Skeletal muscle tissue (tissue), 3 donors: ENCODE measurements at regions not wholly inside any gene's neighbourhood (a gene's known extent, or its start where the extent isn't known, plus 50 kb on each side); places are given as distances from the start of the nearest gene placed in this dataset.

ENCODE experiments used
- H3K27ac ChIP-seq: one replicate; pipeline ENCODE4 v1.7.0; 2013; ENCODE audit warnings: mild to moderate bottlenecking, low read depth, low read length, inconsistent platforms
- H3K27me3 ChIP-seq, 3 donors: one replicate each; pipeline ENCODE4 v1.7.0; 2013; ENCODE audit warnings: low read length in 3 of 3; ENCODE audit not compliant: control insufficient read depth in 3 of 3, insufficient read depth in 3 of 3
- H3K36me3 ChIP-seq, 3 donors: one replicate each; pipeline ENCODE4 v1.7.0; 2013; ENCODE audit warnings: low read length in 3 of 3; ENCODE audit not compliant: control insufficient read depth in 3 of 3, insufficient read depth in 3 of 3
- H3K4me1 ChIP-seq, 3 donors: one replicate each; pipeline ENCODE4 v1.7.0; 2013; ENCODE audit warnings: low read length in 3 of 3, mild to moderate bottlenecking in 3 of 3; ENCODE audit not compliant: control insufficient read depth in 3 of 3, insufficient read depth in 3 of 3
- H3K4me3 ChIP-seq, 3 donors: one replicate each; pipeline ENCODE4 v1.7.0; 2013; ENCODE audit warnings: low read length in 3 of 3
- H3K9ac ChIP-seq, 3 donors: one replicate each; pipeline ENCODE4 v1.7.0; 2013; ENCODE audit warnings: low read length in 3 of 3, mild to moderate bottlenecking in 3 of 3, moderate library complexity in 2 of 3, low read depth in 1 of 3
- H3K9me3 ChIP-seq, 3 donors: one replicate each; pipeline ENCODE4 v1.7.0; 2013; ENCODE audit warnings: low read length in 3 of 3; ENCODE audit not compliant: control insufficient read depth in 3 of 3
- donor health status: Osteomylitis.

DNA sequence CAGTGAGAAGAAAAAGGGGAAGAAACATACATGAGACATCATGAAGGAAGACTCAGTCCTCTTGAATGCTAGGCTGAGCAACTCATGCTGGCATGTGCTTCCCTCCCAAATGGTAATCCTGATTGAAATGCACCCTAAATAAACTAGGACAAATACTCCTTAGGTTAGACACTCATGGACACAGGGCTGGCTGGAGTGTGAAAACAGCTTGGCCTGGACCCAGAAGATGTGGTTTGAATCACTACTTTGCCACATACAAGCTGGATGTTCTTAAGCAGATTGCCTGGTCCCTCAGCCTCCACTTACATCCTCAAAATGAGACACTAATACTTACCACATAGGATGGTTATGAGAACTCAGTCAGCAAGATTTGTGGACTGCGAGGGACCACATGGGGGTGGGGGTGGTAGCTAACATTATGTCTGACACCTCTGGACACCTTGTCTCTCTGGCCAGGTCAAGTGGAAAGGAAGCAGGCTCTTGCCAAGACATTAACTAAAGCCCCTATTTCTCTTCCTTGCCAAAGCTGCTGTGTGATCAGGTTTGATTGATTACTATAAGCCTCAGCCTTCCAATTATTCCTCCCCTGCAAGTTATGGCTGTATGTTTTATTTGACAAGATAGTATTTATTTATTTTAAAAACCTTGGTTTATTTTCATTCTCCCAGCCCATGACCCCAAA lies 138.9 kb upstream of the SLC7A14 start:
- no peak overlapping the region for H3K4me3 ChIP-seq
- H3K36me3 ChIP-seq = no peaks in the 10 kb centered on the region
- H3K27ac ChIP-seq = no peak overlapping the region
- H3K4me1 ChIP-seq = no peaks in the 10 kb centered on the region
- H3K9ac ChIP-seq = no peak overlapping the region
- no peaks in the 10 kb centered on the region for H3K27me3 ChIP-seq
- H3K9me3 ChIP-seq = no peaks in the 10 kb centered on the region

DNA sequence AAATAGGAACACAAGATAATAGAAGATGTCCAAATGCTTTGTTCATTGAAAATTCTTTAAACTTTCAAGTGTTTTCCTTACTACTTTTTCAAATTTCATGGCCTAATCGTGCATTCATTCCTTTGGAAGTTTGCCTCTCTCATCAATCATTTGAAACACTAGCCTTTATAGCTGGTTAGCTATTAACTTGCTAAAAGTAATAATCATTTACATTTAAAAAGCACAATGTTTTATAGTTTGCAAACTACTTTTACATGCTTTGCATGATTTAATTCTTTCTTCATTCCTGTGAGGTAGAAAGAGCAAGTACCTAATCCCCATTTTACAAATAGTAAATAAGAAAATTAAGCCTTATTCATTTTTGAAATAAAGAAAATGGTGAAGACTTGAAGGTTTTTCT lies 137.4 kb upstream of the SLC7A14 start:
- no peaks in the 10 kb centered on the region for H3K27me3 ChIP-seq

DNA sequence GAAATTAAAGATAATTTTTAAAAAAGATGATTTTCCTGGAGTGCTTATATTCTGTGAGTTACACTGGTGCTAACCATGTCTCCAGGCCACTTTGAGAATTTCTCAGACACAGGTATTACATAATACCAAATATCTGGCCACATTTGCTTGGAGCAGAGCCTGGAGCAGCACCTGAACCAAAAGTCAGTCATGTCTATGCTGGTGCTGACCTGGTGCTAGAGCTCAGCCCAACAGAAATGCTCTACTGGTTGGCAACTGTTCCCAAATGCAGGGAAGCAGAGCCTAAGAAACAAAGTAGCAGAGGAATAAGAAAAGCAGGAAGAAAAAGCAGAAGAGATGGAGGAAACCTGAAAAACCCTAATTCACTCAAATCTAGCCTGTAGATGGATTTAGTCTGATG lies 135.7 kb upstream of the SLC7A14 start:
- no peaks in the 10 kb centered on the region for H3K27me3 ChIP-seq
- no peak overlapping the region for H3K9ac ChIP-seq
- H3K27ac ChIP-seq = no peak overlapping the region
- no peaks in the 10 kb centered on the region for H3K9me3 ChIP-seq
- no peak overlapping the region for H3K4me3 ChIP-seq
- H3K4me1 ChIP-seq = no peaks in the 10 kb centered on the region
- no peaks in the 10 kb centered on the region for H3K36me3 ChIP-seq

More for the DNA sequence above, 137.4 kb upstream of the SLC7A14 start:
- H3K9ac ChIP-seq = no peak overlapping the region
- H3K4me3 ChIP-seq = no peak overlapping the region
- H3K9me3 ChIP-seq = no peaks in the 10 kb centered on the region
- no peaks in the 10 kb centered on the region for H3K36me3 ChIP-seq
- no peak overlapping the region for H3K27ac ChIP-seq
- H3K4me1 ChIP-seq = no peaks in the 10 kb centered on the region

DNA sequence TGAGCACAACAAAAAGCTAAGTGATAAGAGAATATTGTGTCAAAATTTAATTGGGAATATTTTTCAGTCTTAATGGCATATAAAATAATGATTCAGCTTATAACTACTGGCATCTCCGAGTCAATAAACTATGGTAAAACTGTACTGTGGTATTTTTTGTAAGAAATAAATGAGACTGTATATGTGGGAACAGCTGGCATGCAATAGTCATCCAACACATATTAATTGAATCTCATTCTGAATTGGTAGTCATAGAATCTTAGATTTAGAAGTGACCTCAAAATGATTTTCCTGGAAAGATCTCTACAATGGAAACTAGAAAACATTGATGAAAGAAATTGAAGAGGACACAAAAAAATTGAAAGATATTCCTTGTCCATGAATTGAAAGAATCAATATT lies 133.4 kb upstream of the SLC7A14 start:
- Histone ChIP-seq H3K4me3 (no peak overlapping the region), H3K36me3 (no peaks in the 10 kb centered on the region), H3K4me1 (no peaks in the 10 kb centered on the region), H3K27me3 (no peaks in the 10 kb centered on the region), H3K9ac (no peak overlapping the region), H3K9me3 (no peaks in the 10 kb centered on the region), H3K27ac (no peak overlapping the region)

DNA sequence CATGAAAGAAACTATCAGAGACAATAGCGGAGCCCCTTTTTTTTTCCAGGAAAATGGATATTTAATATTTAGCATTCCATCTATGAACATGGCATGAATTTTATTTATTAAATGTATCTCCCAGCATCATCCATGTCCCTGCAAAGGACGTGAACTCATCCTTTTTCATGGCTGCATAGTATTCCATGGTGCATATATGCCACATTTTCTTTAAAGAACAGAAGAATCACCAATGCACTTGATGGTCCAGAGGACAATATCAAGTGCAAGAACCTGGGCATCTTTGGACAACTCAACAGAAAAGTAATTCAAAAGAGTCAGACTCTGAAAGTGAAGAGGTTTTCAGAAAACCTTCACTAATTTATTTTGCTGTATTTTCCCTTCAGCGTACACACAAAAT lies 133.0 kb upstream of the SLC7A14 start:
- H3K4me3 ChIP-seq = no peak overlapping the region
- H3K9ac ChIP-seq = no peak overlapping the region
- H3K36me3 ChIP-seq = no peaks in the 10 kb centered on the region

DNA sequence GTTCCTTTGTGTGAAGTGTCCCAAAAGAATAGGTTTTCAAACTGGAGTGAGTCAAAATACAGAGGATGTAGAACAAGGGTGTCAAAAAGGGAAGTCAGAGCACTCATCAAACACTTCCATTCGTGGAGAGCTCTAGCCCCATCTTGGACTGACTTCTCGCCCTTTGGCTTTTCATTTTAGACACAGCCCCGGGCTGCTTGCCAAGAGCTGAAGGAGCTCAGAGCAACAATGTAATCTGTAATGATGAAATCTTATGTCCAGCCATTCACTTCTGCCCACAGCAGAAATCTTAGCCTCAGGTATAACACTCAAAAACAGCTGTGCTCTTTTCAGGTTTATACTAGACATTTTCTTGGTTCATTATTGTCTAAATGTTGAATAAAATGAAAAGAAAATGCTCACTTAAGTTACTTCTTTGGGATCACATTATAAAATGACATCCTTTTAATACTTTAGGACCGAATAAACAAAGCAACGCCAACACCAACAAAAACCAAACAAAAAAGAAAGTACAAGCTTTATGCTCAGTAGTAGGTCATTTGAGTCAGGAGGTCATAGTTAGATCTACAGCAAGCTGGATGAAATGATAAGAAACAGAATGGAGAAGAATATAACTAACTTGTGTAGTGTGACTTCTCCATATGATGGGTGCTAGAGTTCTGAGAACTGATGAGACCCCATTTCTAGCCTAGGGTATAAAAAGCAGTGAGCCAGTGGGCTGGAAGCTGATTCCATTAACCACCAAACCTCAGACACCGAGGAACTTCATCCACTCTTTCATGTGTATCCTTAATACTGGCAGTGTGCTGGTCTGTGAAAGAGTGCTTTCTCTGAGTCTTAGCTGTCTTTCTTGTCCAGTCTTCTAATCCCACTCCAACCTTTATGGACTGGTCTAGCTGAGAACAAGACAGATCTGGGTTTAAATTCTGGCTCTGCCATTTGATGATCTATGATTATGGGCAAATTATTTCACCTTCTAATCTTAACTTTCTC lies 131.8 kb upstream of the SLC7A14 start:
- no peaks in the 10 kb centered on the region for H3K9me3 ChIP-seq
- H3K4me3 ChIP-seq = no peak overlapping the region
- H3K4me1 ChIP-seq = no peaks in the 10 kb centered on the region
- no peaks in the 10 kb centered on the region for H3K36me3 ChIP-seq
- H3K9ac ChIP-seq = no peak overlapping the region
- H3K27me3 ChIP-seq = no peaks in the 10 kb centered on the region
- no peak overlapping the region for H3K27ac ChIP-seq

More for the DNA sequence above, 133.0 kb upstream of the SLC7A14 start:
- Histone ChIP-seq H3K4me1 (no peaks in the 10 kb centered on the region), H3K9me3 (no peaks in the 10 kb centered on the region), H3K27ac (no peak overlapping the region), H3K27me3 (no peaks in the 10 kb centered on the region)

DNA sequence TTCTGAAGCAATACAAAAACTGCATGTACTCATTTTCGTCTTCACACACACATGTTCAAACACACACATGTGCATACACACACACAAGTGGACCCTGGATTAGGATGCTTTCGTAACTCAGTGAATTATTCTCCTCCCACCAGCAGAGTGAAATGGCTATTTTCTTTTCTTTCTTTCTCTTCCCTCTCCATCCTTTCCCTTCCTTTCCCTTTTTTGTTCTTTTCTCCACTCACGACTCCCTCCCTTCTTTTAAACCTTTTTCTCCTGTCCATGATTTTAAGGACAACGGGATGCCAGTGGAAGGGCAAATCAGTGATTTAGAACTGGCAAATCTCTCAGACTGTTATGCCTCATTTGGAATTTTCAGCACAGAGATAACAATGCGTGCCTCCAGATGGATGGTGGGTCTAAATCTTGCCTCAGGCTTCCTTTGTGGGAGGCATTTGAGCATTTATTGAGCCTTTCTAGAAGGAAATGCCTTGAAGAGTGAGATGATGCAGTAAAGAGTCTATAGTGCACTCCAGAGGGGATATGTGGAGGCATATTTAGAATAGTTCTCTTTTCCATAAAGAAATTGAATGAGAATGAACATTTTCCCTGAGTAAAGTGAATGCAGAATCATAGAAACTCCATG lies 130.4 kb upstream of the SLC7A14 start:
- H3K27me3 ChIP-seq = no peaks in the 10 kb centered on the region
- H3K27ac ChIP-seq = no peak overlapping the region
- H3K9ac ChIP-seq = no peak overlapping the region
- H3K4me3 ChIP-seq = no peak overlapping the region
- H3K4me1 ChIP-seq = no peaks in the 10 kb centered on the region
- H3K36me3 ChIP-seq = no peaks in the 10 kb centered on the region
- no peaks in the 10 kb centered on the region for H3K9me3 ChIP-seq

DNA sequence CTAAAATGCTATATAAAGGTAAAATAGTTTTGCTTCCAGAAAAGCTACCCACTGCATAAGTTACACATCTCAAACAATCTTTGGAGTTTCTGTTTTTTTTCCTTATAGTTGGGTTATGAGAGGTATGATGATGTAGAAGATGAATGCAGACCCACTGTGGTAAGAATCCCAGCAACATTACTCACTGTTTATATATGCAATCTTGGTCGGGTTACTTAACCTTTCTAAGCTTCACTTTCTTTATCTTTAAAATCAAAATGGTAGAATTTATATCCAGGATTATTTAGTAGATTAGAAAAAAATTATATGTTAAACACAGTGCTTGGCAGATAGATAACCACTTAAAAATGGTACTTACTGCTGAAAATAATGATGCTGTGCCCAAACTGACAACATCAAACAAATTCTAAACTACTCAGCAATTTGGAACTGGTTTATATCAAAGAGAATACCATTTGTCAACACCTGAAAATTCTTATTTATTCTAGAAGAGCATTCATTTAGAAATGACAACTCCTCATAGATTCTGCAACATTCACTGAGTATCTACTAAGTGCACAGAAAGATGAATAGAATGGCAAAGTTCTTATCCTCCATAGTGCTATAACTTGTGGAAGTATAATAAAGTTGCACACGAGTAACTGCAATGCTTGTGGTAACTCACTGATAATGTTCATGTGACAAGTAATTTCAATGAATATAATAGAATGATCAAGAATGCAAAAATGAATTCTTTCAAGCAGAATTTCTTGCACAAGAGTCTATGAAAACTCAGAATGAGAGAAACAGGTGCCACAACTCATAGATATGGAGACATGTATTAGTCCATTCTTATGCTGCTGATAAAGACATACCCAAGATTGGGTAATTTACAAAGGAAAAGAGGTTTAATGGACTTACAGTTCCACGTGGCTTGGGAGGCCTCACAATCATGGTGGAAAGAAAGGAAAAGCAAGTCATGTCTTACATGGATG lies 129.0 kb upstream of the SLC7A14 start:
- no peaks in the 10 kb centered on the region for H3K27me3 ChIP-seq
- H3K4me1 ChIP-seq = no peaks in the 10 kb centered on the region
- H3K36me3 ChIP-seq = no peaks in the 10 kb centered on the region
- no peak overlapping the region for H3K4me3 ChIP-seq
- peaks cover 0 to 4% (median 3%) of the 10 kb centered on the region in 3 donors for H3K9me3 ChIP-seq
- no peak overlapping the region for H3K27ac ChIP-seq
- H3K9ac ChIP-seq = no peak overlapping the region

DNA sequence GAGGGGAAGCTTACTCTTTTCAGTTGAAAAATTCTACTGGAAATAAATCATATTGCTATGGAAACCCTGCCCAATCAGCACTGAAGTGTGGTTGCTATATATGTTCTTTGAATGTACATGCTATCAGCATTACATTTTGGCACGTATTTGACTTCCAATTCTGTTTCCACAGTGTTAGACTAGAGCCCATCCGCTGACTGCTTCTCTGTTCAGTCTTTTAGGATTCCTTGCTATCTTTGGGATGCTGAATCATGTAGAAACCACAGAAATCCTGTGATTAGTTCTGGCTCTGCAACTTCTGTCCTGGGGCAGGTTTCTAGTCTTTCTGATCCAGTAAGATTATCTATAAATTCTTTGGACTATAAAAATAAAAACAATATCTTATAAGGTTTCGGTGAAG lies 128.2 kb upstream of the SLC7A14 start:
- no peak overlapping the region for H3K4me3 ChIP-seq

More for the DNA sequence above, 128.2 kb upstream of the SLC7A14 start:
- no peaks in the 10 kb centered on the region for H3K4me1 ChIP-seq
- no peaks in the 10 kb centered on the region for H3K36me3 ChIP-seq
- no peak overlapping the region for H3K27ac ChIP-seq
- H3K9ac ChIP-seq = no peak overlapping the region
- peaks cover 0 to 5% (median 4%) of the 10 kb centered on the region in 3 donors for H3K9me3 ChIP-seq
- no peaks in the 10 kb centered on the region for H3K27me3 ChIP-seq
